Muscle layer of duodenum (tissue), 2 donors: ENCODE measurements at regions not wholly inside any gene's neighbourhood (a gene's known extent, or its start where the extent isn't known, plus 50 kb on each side); places are given as distances from the start of the nearest gene placed in this dataset.
"Not testable (repeated sequence)": the region's sequence is repeated elsewhere in the genome, so short reads cannot be mapped to it uniquely, and the experiment has no call there.

Source experiments
- H3K27ac ChIP-seq: one replicate; pipeline ENCODE4 v1.7.0; 2013; ENCODE audit warnings: mild to moderate bottlenecking, low read length
- H3K27me3 ChIP-seq: one replicate; pipeline ENCODE4 v1.7.0; 2013; ENCODE audit warnings: low read depth, mild to moderate bottlenecking, control low read depth, low read length
- H3K36me3 ChIP-seq, 2 donors: one replicate each; pipeline ENCODE4 v1.7.0; 2013; ENCODE audit warnings: low read length in 2 of 2, control low read depth in 1 of 2, mild to moderate bottlenecking in 1 of 2; ENCODE audit not compliant: insufficient read depth in 2 of 2, control insufficient read depth in 1 of 2
- H3K4me1 ChIP-seq, 2 donors: one replicate each; pipeline ENCODE4 v1.7.0; 2013; ENCODE audit warnings: low read length in 2 of 2, mild to moderate bottlenecking in 2 of 2, control low read depth in 1 of 2, moderate library complexity in 1 of 2; ENCODE audit not compliant: insufficient read depth in 2 of 2, control insufficient read depth in 1 of 2
- H3K4me3 ChIP-seq, 2 donors: one replicate each; pipeline ENCODE4 v1.7.0; 2013; ENCODE audit warnings: low read length in 2 of 2, low read depth in 1 of 2, mild to moderate bottlenecking in 1 of 2
- H3K9me3 ChIP-seq, 2 donors: one replicate each; pipeline ENCODE4 v1.7.0; 2013; ENCODE audit warnings: low read length in 2 of 2, control low read depth in 1 of 2, mild to moderate bottlenecking in 1 of 2; ENCODE audit not compliant: control insufficient read depth in 1 of 2
- donor health status: healthy.

- H3K27ac ChIP-seq: no peak overlapping the region
- no peaks in the 10 kb centered on the region for H3K36me3 ChIP-seq
- no peak overlapping the region for H3K4me3 ChIP-seq
Observed at GRCh38 chr9:78899006-78899405, 602.1 kb downstream of the PSAT1 start.

DNA sequence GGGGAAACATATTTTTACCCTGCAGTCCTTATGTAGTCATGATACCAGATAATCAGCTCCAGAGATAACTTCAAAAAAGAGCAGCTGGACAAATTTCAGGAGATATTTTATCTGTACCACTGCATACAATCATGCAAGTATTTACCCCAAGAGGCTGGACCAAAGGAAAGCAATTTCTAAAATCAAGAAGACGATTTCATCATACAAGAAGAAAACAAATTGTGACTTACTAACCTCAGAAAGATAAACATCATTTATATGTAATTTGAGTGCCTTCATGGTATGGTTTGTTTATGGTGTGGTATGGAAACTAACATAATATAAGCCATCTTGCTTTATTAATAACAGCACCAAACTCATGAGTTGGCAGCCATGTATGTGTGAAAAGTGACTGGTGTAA is 603.6 kb downstream of the PSAT1 start:
- H3K9me3 ChIP-seq: no peaks in the 10 kb centered on the region
- H3K4me3 ChIP-seq: no peak overlapping the region
- no peak overlapping the region for H3K27ac ChIP-seq
- no peaks in the 10 kb centered on the region for H3K27me3 ChIP-seq
- H3K4me1 ChIP-seq: no peaks in the 10 kb centered on the region
- H3K36me3 ChIP-seq: no peaks in the 10 kb centered on the region

More at GRCh38 chr9:78899006-78899405, 602.1 kb downstream of the PSAT1 start:
- Histone ChIP-seq H3K27me3 (no peaks in the 10 kb centered on the region), H3K4me1 (no peaks in the 10 kb centered on the region), H3K9me3 (no peaks in the 10 kb centered on the region)

- Histone ChIP-seq H3K4me3 (no peak overlapping the region), H3K36me3 (no peaks in the 10 kb centered on the region), H3K4me1 (no peaks in the 10 kb centered on the region), H3K27me3 (no peaks in the 10 kb centered on the region), H3K9me3 (no peaks in the 10 kb centered on the region), H3K27ac (no peak overlapping the region)
Observed at GRCh38 chr9:78902051-78902450, 605.1 kb downstream of the PSAT1 start.

DNA sequence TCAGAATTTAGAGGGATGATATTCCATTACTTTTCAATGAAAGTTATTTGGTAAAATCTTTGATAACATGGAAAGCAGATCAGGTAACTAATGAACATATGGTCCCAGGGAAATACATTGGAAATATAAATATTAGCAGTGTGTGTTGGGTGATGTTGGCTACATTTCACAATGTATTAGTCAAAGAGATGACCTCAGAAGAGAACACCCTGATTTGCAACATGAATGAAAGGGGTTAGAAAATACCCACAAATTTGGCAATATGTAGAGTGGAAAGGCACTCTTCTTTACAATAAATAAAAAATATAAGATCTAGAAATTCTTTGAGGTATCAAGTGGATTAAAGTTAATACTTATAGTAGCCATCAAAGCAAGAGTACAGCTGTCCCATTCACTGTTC is 606.7 kb downstream of the PSAT1 start:
- Histone ChIP-seq H3K36me3 (no peaks in the 10 kb centered on the region), H3K27ac (no peak overlapping the region), H3K9me3 (no peaks in the 10 kb centered on the region), H3K4me3 (no peak overlapping the region), H3K27me3 (no peaks in the 10 kb centered on the region), H3K4me1 (no peaks in the 10 kb centered on the region)

- Histone ChIP-seq H3K9me3 (no peaks in the 10 kb centered on the region), H3K27ac (no peak overlapping the region), H3K27me3 (no peaks in the 10 kb centered on the region), H3K36me3 (no peaks in the 10 kb centered on the region), H3K4me3 (no peak overlapping the region), H3K4me1 (no peaks in the 10 kb centered on the region)
Observed at GRCh38 chr9:78904686-78905085, 607.8 kb downstream of the PSAT1 start.

DNA sequence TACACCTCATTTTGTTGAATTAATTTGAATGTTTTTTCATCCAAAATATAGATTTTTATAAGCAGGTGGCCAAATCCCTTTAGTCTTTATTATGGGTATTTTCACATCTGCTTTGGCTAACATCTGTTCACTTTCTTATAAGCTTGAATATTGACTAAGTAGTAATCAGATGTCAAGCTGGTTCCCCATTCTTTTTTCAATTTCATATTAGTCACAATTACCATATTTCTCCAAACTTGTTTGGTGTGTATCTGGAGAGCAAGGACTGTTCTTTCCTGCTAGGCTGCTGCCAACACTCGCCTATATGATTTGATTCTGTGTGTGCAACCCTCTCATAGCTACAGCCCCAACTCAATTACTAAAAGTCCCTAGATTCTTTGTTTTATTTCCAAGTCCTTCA is 608.5 kb downstream of the PSAT1 start:
- Histone ChIP-seq H3K27me3 (no peaks in the 10 kb centered on the region), H3K9me3 (no peaks in the 10 kb centered on the region), H3K4me1 (no peaks in the 10 kb centered on the region), H3K27ac (no peak overlapping the region), H3K36me3 (no peaks in the 10 kb centered on the region), H3K4me3 (no peak overlapping the region)

DNA sequence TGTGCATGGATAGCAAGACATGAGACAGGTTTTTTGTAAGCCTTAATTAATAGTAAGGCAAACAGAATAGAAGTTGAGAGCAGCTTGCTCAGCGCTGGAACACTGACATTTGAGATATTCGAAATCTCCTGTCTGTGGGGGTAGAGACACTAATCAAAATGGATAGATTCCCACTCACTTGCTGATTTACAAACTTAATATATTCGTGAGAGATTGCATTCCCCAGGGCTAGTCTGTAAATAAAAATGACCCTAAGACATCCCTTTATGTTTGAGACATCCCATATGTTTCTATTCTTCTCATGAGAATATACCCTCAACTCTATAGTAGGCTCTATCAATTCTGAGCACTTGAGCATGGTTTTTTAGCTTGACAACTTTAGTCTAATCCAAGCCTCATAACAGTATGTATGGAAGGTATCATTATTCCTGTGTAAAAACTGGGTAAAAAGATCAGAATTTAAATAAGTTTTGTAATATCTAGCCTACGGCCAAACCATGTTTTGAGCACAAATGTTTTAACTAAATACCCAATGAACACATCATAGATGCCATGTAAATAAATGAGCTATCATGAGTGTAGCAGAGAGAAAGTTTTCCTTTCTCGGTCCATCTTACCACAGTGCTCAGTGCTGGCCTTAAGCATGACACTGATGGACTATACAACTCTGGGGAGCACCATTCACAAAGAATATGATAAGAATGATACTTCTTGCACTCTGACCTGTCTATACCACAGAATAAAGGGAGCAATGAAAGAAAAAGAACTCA is 609.2 kb downstream of the PSAT1 start:
- Histone ChIP-seq H3K9me3 (no peaks in the 10 kb centered on the region), H3K27me3 (no peaks in the 10 kb centered on the region), H3K27ac (no peak overlapping the region), H3K4me1 (no peaks in the 10 kb centered on the region), H3K4me3 (no peak overlapping the region), H3K36me3 (no peaks in the 10 kb centered on the region)

DNA sequence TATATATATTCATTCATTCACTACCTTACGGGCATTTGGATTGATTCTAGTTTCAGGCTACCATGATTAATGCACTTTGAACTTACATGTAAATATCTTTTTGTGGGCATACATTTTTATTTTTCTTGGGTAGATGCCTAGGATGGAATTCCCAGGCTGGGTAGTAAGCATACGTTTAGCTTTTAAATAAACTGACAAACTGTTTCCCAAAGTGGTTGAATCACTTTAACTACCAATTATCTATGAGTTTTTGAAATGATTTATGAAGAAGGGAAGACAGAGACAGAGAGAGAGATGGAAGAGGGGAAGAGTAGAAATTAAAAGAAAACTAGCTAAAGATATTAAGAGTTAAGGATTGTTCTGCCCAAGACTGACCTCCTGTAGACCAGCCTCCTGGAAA is 612.6 kb downstream of the PSAT1 start:
- no peaks in the 10 kb centered on the region for H3K27me3 ChIP-seq
- H3K9me3 ChIP-seq: no peaks in the 10 kb centered on the region
- H3K36me3 ChIP-seq: no peaks in the 10 kb centered on the region
- H3K27ac ChIP-seq: no peak overlapping the region
- no peak overlapping the region for H3K4me3 ChIP-seq
- H3K4me1 ChIP-seq: no peaks in the 10 kb centered on the region

DNA sequence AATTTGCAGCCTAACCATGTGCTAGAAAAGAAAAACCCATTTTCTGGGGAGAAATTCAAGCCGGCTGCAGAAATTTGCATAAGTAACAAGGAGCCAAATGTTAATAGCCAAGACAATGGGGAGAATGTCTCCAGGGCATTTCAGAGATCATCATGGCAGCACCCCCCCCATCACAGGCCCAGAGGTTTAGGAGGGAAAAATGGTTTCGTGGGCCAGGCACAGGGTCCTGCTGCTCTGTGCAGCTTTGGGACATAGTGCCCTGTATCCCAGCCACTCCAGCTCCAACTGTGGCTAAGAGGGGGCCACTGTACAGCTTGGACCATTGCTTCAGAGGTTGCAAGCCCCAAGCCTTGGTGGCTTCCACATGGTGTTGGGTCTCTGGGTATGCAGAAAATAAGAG is 620.0 kb downstream of the PSAT1 start:
- not testable (repeated sequence) for H3K9me3 ChIP-seq, H3K4me3 ChIP-seq, H3K36me3 ChIP-seq, H3K27me3 ChIP-seq, H3K4me1 ChIP-seq, H3K27ac ChIP-seq

GRCh38 chr9:78918976-78919375 is 622.1 kb downstream of the PSAT1 start:
- H3K36me3 ChIP-seq: no peaks in the 10 kb centered on the region
- H3K4me1 ChIP-seq: no peaks in the 10 kb centered on the region
- peaks cover 0 to 3% of the 10 kb centered on the region in 2 donors for H3K9me3 ChIP-seq
- H3K27ac ChIP-seq: no peak overlapping the region
- no peaks in the 10 kb centered on the region for H3K27me3 ChIP-seq
- no peak overlapping the region for H3K4me3 ChIP-seq

- no peak overlapping the region for H3K27ac ChIP-seq
- H3K4me3 ChIP-seq: no peak overlapping the region
- no peaks in the 10 kb centered on the region for H3K27me3 ChIP-seq
- peaks cover 0 to 3% of the 10 kb centered on the region in 2 donors for H3K9me3 ChIP-seq
- H3K4me1 ChIP-seq: no peaks in the 10 kb centered on the region
- H3K36me3 ChIP-seq: no peaks in the 10 kb centered on the region
Observed at GRCh38 chr9:78919701-78920100, 622.8 kb downstream of the PSAT1 start.

- no peak overlapping the region for H3K4me3 ChIP-seq
- H3K36me3 ChIP-seq: no peaks in the 10 kb centered on the region
- no peak overlapping the region for H3K27ac ChIP-seq
- no peaks in the 10 kb centered on the region for H3K27me3 ChIP-seq
- H3K9me3 ChIP-seq: peaks cover 0 to 3% of the 10 kb centered on the region in 2 donors
- no peaks in the 10 kb centered on the region for H3K4me1 ChIP-seq
Observed at GRCh38 chr9:78921341-78921740, 624.4 kb downstream of the PSAT1 start.
